IPS DF 6.9 (cell line): ENCODE measurements at regions not wholly inside any gene's neighbourhood (a gene's known extent, or its start where the extent isn't known, plus 50 kb on each side); places are given as distances from the start of the nearest gene placed in this dataset.
"Not testable (repeated sequence)": the region's sequence is repeated elsewhere in the genome, so short reads cannot be mapped to it uniquely, and the experiment has no call there.

Experiments
- DNase-seq: peaks from one replicate; pipeline ENCODE4 v3.0.0-alpha.2; 2013; ENCODE audit warnings: low read depth, low spot score
- H3K27ac ChIP-seq: one replicate; pipeline ENCODE4 v1.5.1; 2013; ENCODE audit warnings: low read length, control low read depth
- H3K27me3 ChIP-seq: 2 replicates; pipeline ENCODE4 v1.6.1; 2013; ENCODE audit warnings: mild to moderate bottlenecking, low read length; ENCODE audit not compliant: control insufficient read depth, insufficient read depth
- H3K36me3 ChIP-seq: 2 replicates; pipeline ENCODE4 v1.6.1; 2013; ENCODE audit warnings: low read length; ENCODE audit not compliant: control insufficient read depth, insufficient read depth
- H3K4me1 ChIP-seq: 2 replicates; pipeline ENCODE4 v1.6.1; 2013; ENCODE audit warnings: low read length; ENCODE audit not compliant: control insufficient read depth, insufficient read depth
- H3K4me3 ChIP-seq: 2 replicates; pipeline ENCODE4 v1.5.1; 2013; ENCODE audit warnings: mild to moderate bottlenecking, low read length
- H3K9me3 ChIP-seq: 2 replicates; pipeline ENCODE4 v1.6.1; 2013; ENCODE audit warnings: low read length, inconsistent platforms; ENCODE audit not compliant: control insufficient read depth, insufficient read depth
- WGBS: extraction: QIAGEN DNeasy Blood & Tissue Kit; methylation state at CpG from one replicate; pipeline ENCODE4 v1.1.7; 2013; ENCODE audit warnings: mixed read lengths, missing lambda C conversion rate; ENCODE audit not compliant: insufficient read length, insufficient coverage; 5-methylcytosine and 5-hydroxymethylcytosine counted together

DNA sequence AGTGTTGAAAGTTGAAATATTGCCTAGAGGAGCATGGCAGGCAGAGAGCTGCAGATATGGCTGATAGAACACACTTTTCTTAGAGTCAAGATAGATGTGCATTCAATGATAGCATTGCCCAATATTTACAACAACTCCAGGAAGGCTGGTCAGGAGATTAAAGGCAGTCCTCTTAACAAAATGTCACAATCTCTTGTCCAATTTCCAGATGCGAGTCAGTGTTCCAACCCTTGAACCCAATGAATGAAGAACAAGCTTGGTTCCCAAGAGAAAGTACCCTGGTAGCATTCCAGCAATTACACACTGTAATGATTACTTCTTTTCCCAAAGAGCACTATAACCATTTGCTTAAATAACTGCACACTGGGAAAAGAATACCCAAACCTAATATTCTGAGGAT, 839.4 kb upstream of the VRK2 start:
- no peaks in the 10 kb centered on the region for H3K36me3 ChIP-seq
- H3K27ac ChIP-seq, result no peak overlapping the region
- no peaks in the 10 kb centered on the region for H3K9me3 ChIP-seq
- no peaks in the 10 kb centered on the region for H3K4me1 ChIP-seq
- DNase-seq, result no peak
- WGBS, result no CpG with 5 or more reads among the region's 1 CpG
- H3K4me3 ChIP-seq, result no peak overlapping the region
- H3K27me3 ChIP-seq, result no peaks in the 10 kb centered on the region

GRCh38 chr2:57209799-57210198, 836.8 kb upstream of the VRK2 start:
- H3K4me1 ChIP-seq, result no peaks in the 10 kb centered on the region
- no peaks in the 10 kb centered on the region for H3K36me3 ChIP-seq
- no CpG with 5 or more reads among the region's 4 CpGs for WGBS
- no peak overlapping the region for H3K27ac ChIP-seq
- H3K4me3 ChIP-seq, result no peak overlapping the region
- no peaks in the 10 kb centered on the region for H3K27me3 ChIP-seq
- H3K9me3 ChIP-seq, result no peaks in the 10 kb centered on the region
- DNase-seq, result no peak

DNA sequence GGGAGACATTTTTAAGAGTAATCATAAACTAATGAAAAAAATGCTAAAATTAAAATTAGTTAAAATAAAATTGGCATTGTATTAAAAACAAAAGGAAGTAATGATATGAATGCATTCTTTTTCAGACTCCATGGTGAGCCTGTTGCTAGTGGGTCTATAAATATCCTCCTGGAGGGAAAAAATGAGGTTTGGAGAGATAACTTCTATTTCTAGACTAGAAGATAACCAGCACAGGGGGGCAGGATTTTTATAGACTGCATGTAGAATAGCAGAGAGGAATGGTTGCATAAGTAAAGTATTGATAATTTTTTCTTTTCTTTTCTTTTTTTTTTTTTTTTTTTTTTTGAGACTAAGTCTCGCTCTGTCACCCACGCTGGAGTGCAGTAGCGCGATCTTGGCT, 835.8 kb upstream of the VRK2 start:
- H3K27ac ChIP-seq, result no peak overlapping the region
- no peaks in the 10 kb centered on the region for H3K36me3 ChIP-seq
- no CpG with 5 or more reads among the region's 4 CpGs for WGBS
- no peak overlapping the region for H3K4me3 ChIP-seq
- no peaks in the 10 kb centered on the region for H3K27me3 ChIP-seq
- H3K9me3 ChIP-seq, result no peaks in the 10 kb centered on the region
- no peak for DNase-seq
- H3K4me1 ChIP-seq, result no peaks in the 10 kb centered on the region

DNA sequence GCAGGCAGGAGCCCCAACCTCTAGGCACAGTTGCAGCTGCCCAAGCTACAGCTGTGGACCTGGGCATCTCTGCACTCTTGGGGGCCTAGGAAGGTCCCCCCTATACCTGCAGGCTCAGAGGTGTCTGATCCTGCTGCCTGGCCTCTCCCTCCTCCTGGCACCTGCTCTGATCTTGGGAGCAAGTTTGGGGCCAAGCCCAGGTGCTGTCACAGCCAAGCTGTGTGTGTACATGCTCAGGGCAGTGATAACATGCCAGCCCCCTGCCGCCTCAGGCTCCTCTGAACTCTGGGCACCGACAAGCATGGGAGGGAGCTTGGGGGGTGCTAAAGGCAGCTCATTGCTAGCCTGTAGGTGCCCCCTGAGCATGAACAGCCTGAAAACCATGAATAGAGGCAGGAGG, 829.6 kb upstream of the VRK2 start:
- Histone ChIP-seq H3K4me1 (no peaks in the 10 kb centered on the region), H3K9me3 (no peaks in the 10 kb centered on the region; the same call in 1 of the 2 replicates), H3K27ac (no peak overlapping the region), H3K27me3 (no peaks in the 10 kb centered on the region), H3K36me3 (no peaks in the 10 kb centered on the region), H3K4me3 (no peak overlapping the region)
- DNase-seq, result no peak
- no CpG with 5 or more reads among the region's 2 CpGs for WGBS

GRCh38 chr2:57218206-57218605, 828.4 kb upstream of the VRK2 start:
- WGBS, result no CpG with 5 or more reads among the region's 2 CpGs
- H3K9me3 ChIP-seq, result no peaks in the 10 kb centered on the region; the same call in 1 of the 2 replicates
- H3K27me3 ChIP-seq, result no peaks in the 10 kb centered on the region
- no peak overlapping the region for H3K4me3 ChIP-seq
- no peak overlapping the region for H3K27ac ChIP-seq
- DNase-seq, result no peak
- no peaks in the 10 kb centered on the region for H3K36me3 ChIP-seq
- no peaks in the 10 kb centered on the region for H3K4me1 ChIP-seq

DNA sequence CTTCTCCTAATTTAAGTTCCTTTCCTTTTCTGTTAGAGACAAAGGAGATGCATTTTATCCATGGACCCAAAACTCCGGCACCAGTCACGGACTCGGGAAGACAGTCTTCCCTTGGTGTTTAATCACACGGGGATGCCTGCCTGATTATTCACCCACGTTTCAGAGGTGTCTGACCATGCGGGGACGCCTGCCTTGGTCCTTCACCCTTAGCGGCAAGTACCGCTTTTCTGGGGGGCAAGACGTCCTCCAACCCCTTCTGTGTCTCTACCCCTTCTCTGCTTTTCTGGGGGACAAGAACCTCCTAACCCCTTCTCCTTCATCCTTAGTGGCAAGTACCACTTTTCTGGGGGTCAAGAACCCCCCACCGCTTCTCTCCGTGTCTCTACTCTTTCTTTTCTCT, 816.9 kb upstream of the VRK2 start:
- not testable (repeated sequence) for DNase-seq, H3K27me3 ChIP-seq, H3K27ac ChIP-seq, H3K36me3 ChIP-seq, H3K4me1 ChIP-seq, H3K4me3 ChIP-seq, H3K9me3 ChIP-seq
- WGBS, result no CpG with 5 or more reads among the region's 12 CpGs

DNA sequence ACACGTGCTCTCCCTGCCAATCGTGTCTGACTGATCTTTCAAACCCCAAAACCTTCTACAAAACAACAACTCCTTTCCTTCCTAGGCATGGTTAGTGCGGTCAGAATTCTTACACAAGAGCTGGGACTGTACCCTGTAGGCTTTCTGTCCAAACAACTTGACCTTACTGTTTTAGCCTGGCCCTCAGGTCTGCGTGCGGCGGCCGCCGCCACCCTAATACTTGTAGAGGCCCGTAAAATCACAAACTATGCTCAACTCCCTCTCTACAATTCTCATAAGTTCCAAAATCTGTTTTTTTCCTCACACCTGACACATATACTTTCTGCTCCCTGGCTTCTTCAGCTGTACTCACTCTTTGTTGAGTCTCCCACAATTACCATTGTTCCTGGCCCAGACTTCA, 814.3 kb upstream of the VRK2 start:
- WGBS, result 88% methylated on average over 1 of the region's 9 CpGs

GRCh38 chr2:57251495-57251894, 795.1 kb upstream of the VRK2 start:
- not testable (repeated sequence) for H3K36me3 ChIP-seq, H3K27ac ChIP-seq, H3K4me1 ChIP-seq, H3K9me3 ChIP-seq, DNase-seq, H3K27me3 ChIP-seq, H3K4me3 ChIP-seq
- no CpG with 5 or more reads among the region's 3 CpGs for WGBS

More for the DNA sequence above, 814.3 kb upstream of the VRK2 start:
- H3K36me3 ChIP-seq, H3K27me3 ChIP-seq, DNase-seq, H3K4me1 ChIP-seq, H3K4me3 ChIP-seq, H3K27ac ChIP-seq, H3K9me3 ChIP-seq: not testable (repeated sequence)

- no CpG with 5 or more reads among the region's 9 CpGs for WGBS
- not testable (repeated sequence) for H3K4me1 ChIP-seq, H3K27ac ChIP-seq, H3K36me3 ChIP-seq, H3K4me3 ChIP-seq, DNase-seq, H3K9me3 ChIP-seq, H3K27me3 ChIP-seq
Measured at GRCh38 chr2:57276408-57276807, 770.2 kb upstream of the VRK2 start.

DNA sequence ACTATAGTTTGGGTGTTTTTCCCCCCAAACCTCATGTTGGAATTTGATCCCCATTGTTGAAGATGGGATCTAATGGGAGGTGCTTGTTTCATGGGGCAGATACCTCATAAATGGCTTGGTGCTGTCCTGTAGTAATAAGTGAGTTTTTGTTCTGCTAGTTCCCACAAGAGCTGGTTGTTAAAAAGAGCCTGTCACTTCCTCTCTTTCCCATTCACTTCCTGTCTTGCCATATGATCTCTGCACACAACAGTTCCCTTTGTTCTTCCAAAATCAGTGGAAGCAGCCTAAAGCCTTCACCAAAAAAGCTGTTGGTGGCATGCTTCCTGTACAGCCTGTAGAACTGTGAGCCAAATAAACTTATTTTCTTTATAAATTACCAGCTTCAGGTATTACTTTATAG, 768.2 kb upstream of the VRK2 start:
- Histone ChIP-seq H3K4me1 (no peaks in the 10 kb centered on the region), H3K27ac (no peak overlapping the region), H3K36me3 (no peaks in the 10 kb centered on the region), H3K9me3 (no peaks in the 10 kb centered on the region), H3K4me3 (no peak overlapping the region), H3K27me3 (0 out of 2 replicates have a peak, but pooled peaks cover 1% of the 10 kb centered on the region)
- no peak for DNase-seq

- Histone ChIP-seq H3K9me3 (no peaks in the 10 kb centered on the region), H3K4me3 (no peak overlapping the region), H3K27ac (no peak overlapping the region), H3K4me1 (no peaks in the 10 kb centered on the region), H3K36me3 (no peaks in the 10 kb centered on the region), H3K27me3 (no peaks in the 10 kb centered on the region; the same call in 1 of the 2 replicates)
- WGBS, result no CpG with 5 or more reads among the region's 2 CpGs
- DNase-seq, result no peak
Measured at GRCh38 chr2:57291209-57291608, 755.4 kb upstream of the VRK2 start.
